Breast epithelium (tissue), 3 donors: ENCODE measurements at regions not wholly inside any gene's neighbourhood (a gene's known extent, or its start where the extent isn't known, plus 50 kb on each side); places are given as distances from the start of the nearest gene placed in this dataset.

Experiments
- POLR2A ChIP-seq: fragments of 450-650 bp; IDR thresholded peaks from one replicate; pipeline ENCODE4 v1.6.1; 2016; ENCODE audit warnings: antibody characterized with exemption, mild to moderate bottlenecking, moderate library complexity
- POLR2AphosphoS5 ChIP-seq, 3 donors: sonication (generic); formaldehyde crosslinking; IDR thresholded peaks; one replicate each; pipeline ENCODE4 v1.6.1; 2017; ENCODE audit warnings: antibody characterized with exemption in 3 of 3
- TF ChIP-seq, protein P1 (sequence below), 3 donors: fragments of 450-650 bp; IDR thresholded peaks; one replicate each; pipeline ENCODE4 v1.5.1; 2016 to 2017; ENCODE audit warnings: antibody characterized with exemption in 3 of 3, mild to moderate bottlenecking in 3 of 3, moderate library complexity in 3 of 3

DNA sequence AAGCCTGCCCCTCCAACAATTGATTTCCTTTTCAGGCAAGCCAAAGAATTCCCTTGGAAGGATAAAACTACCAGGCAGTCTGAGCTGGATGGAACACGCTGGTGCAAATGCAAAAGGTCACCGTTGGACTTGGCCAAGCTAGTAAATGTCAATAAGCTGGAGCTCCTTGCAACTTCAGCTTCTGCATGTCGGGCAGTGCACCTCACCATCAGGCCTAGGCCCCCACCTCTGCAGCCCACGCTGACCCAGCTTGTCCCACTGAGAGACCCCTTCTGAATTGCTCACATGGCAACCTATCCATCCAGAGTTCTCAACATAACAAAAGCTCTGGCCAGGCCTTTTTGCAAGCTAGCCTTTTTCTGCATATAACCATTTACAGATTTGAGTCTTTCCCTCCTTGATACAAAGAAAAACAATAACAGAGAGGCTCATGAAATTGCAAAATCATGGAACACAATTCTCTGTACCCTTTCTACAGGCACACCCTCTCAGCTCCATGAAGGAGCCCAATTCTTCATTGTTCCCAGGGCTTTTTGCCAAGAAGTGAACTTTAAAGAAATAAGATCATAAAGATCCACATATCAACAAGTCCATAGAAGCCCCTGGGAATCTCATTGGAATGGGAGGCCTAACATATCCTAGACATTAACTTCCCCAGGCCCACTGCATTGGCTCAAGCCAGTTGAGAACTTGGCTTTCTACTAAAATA lies 123.9 kb upstream of the SLIT3 start:
- TF ChIP-seq, protein P1, sequence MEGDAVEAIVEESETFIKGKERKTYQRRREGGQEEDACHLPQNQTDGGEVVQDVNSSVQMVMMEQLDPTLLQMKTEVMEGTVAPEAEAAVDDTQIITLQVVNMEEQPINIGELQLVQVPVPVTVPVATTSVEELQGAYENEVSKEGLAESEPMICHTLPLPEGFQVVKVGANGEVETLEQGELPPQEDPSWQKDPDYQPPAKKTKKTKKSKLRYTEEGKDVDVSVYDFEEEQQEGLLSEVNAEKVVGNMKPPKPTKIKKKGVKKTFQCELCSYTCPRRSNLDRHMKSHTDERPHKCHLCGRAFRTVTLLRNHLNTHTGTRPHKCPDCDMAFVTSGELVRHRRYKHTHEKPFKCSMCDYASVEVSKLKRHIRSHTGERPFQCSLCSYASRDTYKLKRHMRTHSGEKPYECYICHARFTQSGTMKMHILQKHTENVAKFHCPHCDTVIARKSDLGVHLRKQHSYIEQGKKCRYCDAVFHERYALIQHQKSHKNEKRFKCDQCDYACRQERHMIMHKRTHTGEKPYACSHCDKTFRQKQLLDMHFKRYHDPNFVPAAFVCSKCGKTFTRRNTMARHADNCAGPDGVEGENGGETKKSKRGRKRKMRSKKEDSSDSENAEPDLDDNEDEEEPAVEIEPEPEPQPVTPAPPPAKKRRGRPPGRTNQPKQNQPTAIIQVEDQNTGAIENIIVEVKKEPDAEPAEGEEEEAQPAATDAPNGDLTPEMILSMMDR (IDR thresholded peaks at IDR 0.05), result no peak
- no peak for TF ChIP-seq POLR2AphosphoS5 (IDR thresholded peaks at IDR 0.05)
- TF ChIP-seq POLR2A, result no peak
